SU-DHL-6 (cell line): ENCODE measurements at regions not wholly inside any gene's neighbourhood (a gene's known extent, or its start where the extent isn't known, plus 50 kb on each side); places are given as distances from the start of the nearest gene placed in this dataset.

Experiments used
- H2AFZ ChIP-seq: fragments of 200-600 bp; sonication (generic); 2 replicates; pipeline ENCODE4 v1.6.1; 2014; ENCODE audit warnings: low read depth, mild to moderate bottlenecking, moderate library complexity, mixed read lengths, antibody characterized with exemption, low read length; ENCODE audit not compliant: severe bottlenecking
- H3F3A ChIP-seq: fragments of 200-600 bp; shearing (Covaris generic); 2 replicates; pipeline ENCODE4 v1.6.0; 2016; ENCODE audit warnings: antibody characterized with exemption, mild to moderate bottlenecking; ENCODE audit not compliant: insufficient read depth
- H3K27ac ChIP-seq: fragments of 200-600 bp; sonication (generic); 2 replicates; pipeline ENCODE4 v1.5.1; 2016; ENCODE audit warnings: low read depth, mild to moderate bottlenecking, low read length, moderate library complexity, mixed read lengths
- H3K27me3 ChIP-seq: fragments of 200-600 bp; sonication (generic), shearing (Covaris generic); 2 replicates; pipeline ENCODE4 v1.6.0; 2014; ENCODE audit warnings: mild to moderate bottlenecking, low read length
- H3K36me3 ChIP-seq: fragments of 200-600 bp; sonication (generic); 2 replicates; pipeline ENCODE4 v1.6.1; 2014; ENCODE audit warnings: mild to moderate bottlenecking, low read length, mixed read lengths
- H3K4me2 ChIP-seq: fragments of 300-600, 200-600 bp; shearing (Covaris generic), sonication (generic); 2 replicates; pipeline ENCODE4 v1.6.0; 2014; ENCODE audit warnings: low read length, low read depth, mild to moderate bottlenecking; ENCODE audit not compliant: poor library complexity, severe bottlenecking
- H3K4me3 ChIP-seq: fragments of 200-600 bp; sonication (generic); 2 replicates; pipeline ENCODE4 v1.5.1; 2014; ENCODE audit warnings: antibody characterized with exemption, low read length, mild to moderate bottlenecking, mixed read lengths; ENCODE audit not compliant: insufficient read depth, poor library complexity, severe bottlenecking
- H3K79me2 ChIP-seq: fragments of 200-600 bp; sonication (generic); 2 replicates; pipeline ENCODE4 v1.6.1; 2014; ENCODE audit warnings: mild to moderate bottlenecking, low read length, moderate library complexity; ENCODE audit not compliant: insufficient read depth
- H3K9ac ChIP-seq: fragments of 200-600 bp; sonication (generic); 2 replicates; pipeline ENCODE4 v1.7.0; 2014; ENCODE audit warnings: mild to moderate bottlenecking, low read length
- H3K9me2 ChIP-seq: fragments of 200-600 bp; sonication (generic); replicated peaks from 2 replicates; pipeline ENCODE4 v1.6.1; 2014; ENCODE audit warnings: low read length; ENCODE audit not compliant: insufficient read depth
- H3K9me3 ChIP-seq: fragments of 200-600 bp; sonication (generic); 2 replicates; pipeline ENCODE4 v1.6.1; 2014; ENCODE audit warnings: low read length, mixed read lengths; ENCODE audit not compliant: insufficient read depth
- H4K20me1 ChIP-seq: fragments of 200-600 bp; sonication (generic); 2 replicates; pipeline ENCODE4 v1.6.1; 2014; ENCODE audit warnings: low read depth, mild to moderate bottlenecking, antibody characterized with exemption, low read length, moderate library complexity, mixed read lengths
- EZH2phosphoT487 ChIP-seq: fragments of 200-600 bp; sonication (generic), shearing (Covaris generic); conservative IDR thresholded peaks from 2 replicates; pipeline ENCODE4 v1.6.1; 2018; ENCODE audit warnings: mild to moderate bottlenecking, antibody characterized with exemption, low read length, moderate library complexity, mixed read lengths
- TF ChIP-seq, protein P1 (sequence below): fragments of 200-600 bp; sonication (generic); IDR thresholded peaks from one replicate; pipeline ENCODE4 v1.5.1; 2017; ENCODE audit warnings: antibody characterized with exemption, mild to moderate bottlenecking, low read length, moderate library complexity; ENCODE audit not compliant: insufficient read depth, poor library complexity, severe bottlenecking

- no peak overlapping the region for H3K4me3 ChIP-seq
- no peaks in the 10 kb centered on the region for H4K20me1 ChIP-seq
- no peak overlapping the region for H3K27ac ChIP-seq
- no peaks in the 10 kb centered on the region for H3K9me3 ChIP-seq
- H3F3A ChIP-seq = no peaks in the 10 kb centered on the region
- TF ChIP-seq, protein P1, sequence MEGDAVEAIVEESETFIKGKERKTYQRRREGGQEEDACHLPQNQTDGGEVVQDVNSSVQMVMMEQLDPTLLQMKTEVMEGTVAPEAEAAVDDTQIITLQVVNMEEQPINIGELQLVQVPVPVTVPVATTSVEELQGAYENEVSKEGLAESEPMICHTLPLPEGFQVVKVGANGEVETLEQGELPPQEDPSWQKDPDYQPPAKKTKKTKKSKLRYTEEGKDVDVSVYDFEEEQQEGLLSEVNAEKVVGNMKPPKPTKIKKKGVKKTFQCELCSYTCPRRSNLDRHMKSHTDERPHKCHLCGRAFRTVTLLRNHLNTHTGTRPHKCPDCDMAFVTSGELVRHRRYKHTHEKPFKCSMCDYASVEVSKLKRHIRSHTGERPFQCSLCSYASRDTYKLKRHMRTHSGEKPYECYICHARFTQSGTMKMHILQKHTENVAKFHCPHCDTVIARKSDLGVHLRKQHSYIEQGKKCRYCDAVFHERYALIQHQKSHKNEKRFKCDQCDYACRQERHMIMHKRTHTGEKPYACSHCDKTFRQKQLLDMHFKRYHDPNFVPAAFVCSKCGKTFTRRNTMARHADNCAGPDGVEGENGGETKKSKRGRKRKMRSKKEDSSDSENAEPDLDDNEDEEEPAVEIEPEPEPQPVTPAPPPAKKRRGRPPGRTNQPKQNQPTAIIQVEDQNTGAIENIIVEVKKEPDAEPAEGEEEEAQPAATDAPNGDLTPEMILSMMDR = no peak
- TF ChIP-seq EZH2phosphoT487 = no peak
- no peaks in the 10 kb centered on the region for H3K36me3 ChIP-seq
- H3K4me2 ChIP-seq = no peak overlapping the region
- no peaks in the 10 kb centered on the region for H3K79me2 ChIP-seq
- H3K9ac ChIP-seq = no peak overlapping the region
- H2AFZ ChIP-seq = no peak overlapping the region
- H3K27me3 ChIP-seq = no peaks in the 10 kb centered on the region
- no peaks in the 10 kb centered on the region for H3K9me2 ChIP-seq
These were observed 164.6 kb upstream of the HES1 start for GRCh38 chr3:193971261-193971751.

DNA sequence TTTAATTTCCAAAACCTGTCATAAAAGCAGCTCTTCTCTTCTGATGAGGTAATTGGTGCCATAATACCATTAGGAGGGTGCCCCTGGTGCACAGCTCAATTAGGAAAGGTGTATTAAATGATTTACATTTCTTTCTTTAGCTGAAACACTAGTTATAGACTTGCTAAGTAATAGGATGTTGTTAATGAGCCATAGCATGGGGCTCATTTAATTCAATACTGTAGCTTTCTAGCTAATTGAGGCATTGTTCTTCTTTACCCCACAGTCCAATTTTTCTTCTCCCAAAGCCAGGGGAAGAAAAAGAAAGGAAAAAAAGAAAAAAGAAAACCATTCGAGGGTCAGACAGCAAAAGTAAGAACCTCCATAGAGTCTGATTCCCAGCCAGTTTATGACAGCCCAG lies 164.0 kb upstream of the HES1 start:
- H3K4me3 ChIP-seq = no peak overlapping the region
- no peaks in the 10 kb centered on the region for H3K36me3 ChIP-seq
- H3K9me2 ChIP-seq = no peaks in the 10 kb centered on the region
- no peak overlapping the region for H3K9ac ChIP-seq
- no peaks in the 10 kb centered on the region for H3F3A ChIP-seq
- no peak overlapping the region for H3K27ac ChIP-seq
- H4K20me1 ChIP-seq = no peaks in the 10 kb centered on the region
- no peak overlapping the region for H2AFZ ChIP-seq
- H3K4me2 ChIP-seq = no peak overlapping the region
- no peaks in the 10 kb centered on the region for H3K27me3 ChIP-seq
- no peaks in the 10 kb centered on the region for H3K79me2 ChIP-seq
- no peaks in the 10 kb centered on the region for H3K9me3 ChIP-seq
- TF ChIP-seq, protein P1 = no peak
- no peak for TF ChIP-seq EZH2phosphoT487

GRCh38 chr3:193972832-193973231 lies 163.1 kb upstream of the HES1 start:
- Histone ChIP-seq H3K36me3 (no peaks in the 10 kb centered on the region), H3F3A (no peaks in the 10 kb centered on the region), H3K4me3 (no peak overlapping the region), H3K27me3 (no peaks in the 10 kb centered on the region), H3K9ac (no peak overlapping the region), H4K20me1 (no peaks in the 10 kb centered on the region), H3K9me2 (no peaks in the 10 kb centered on the region), H2AFZ (no peak overlapping the region), H3K27ac (no peak overlapping the region), H3K4me2 (no peak overlapping the region), H3K9me3 (no peaks in the 10 kb centered on the region), H3K79me2 (no peaks in the 10 kb centered on the region)
- TF ChIP-seq, protein P1 = no peak
- no peak for TF ChIP-seq EZH2phosphoT487
